ENCODE measurements at regions not wholly inside any gene's neighbourhood (a gene's known extent, or its start where the extent isn't known, plus 50 kb on each side); places are given as distances from the start of the nearest gene placed in this dataset.
A peak's percentile ranks its signal among the peaks of the same experiment; 100 is the strongest.

DNA sequence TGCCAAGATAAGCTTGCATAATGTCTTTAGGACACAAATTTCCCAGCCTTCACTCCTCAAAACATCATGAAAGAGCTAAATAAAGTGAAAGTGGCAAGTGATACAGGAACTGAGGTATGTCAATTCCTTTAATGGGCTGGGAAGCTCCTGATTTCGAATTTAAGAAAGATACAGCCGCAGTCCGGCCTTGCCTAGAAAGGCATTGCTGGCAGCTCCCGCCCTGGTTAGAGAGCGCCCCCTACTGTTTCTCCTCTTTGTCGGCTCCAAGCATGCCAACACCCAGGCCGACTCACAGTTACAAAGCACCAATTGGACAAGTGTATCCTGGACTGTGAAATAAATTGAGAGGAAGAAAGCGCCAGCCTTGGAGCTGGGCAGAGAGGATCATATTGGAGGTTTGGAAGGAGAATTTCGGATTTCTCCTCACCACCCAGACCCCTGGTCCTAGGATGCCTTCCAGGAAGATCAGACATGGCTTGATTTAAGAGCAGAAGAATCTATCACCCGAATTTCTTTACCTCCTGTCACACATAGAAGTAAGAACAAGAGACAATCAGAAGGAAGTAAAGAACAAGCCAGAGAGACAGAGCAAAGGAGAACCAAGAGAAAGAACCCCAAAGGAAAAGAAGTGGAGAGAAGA lies 84.0 kb downstream of the FAM76B start:
- H3K27me3 ChIP-seq (ENCODE audit: low read length): peaks cover 61% of the 10 kb centered on the region
- ChIA-PET CTCF (interaction anchor here (0.6 to 1.4 kb wide), 9 partner anchors 19 to 639 kb away, joined by 3 to 26 read pairs (median 3); no protein-coding TSS in a partner anchor), POLR2A (ENCODE audit: unreplicated experiment) (no interaction called here)
- peak; percentile 87 for DNase-seq
- H3K4me3 ChIP-seq (ENCODE audit: low read length): no peak overlapping the region
- peak; percentile 89 for ATAC-seq
- no peak overlapping the region for H2AFZ ChIP-seq (ENCODE audit: low read length)
- H3K79me2 ChIP-seq (ENCODE audit: low read length): no peaks in the 10 kb centered on the region
- TF ChIP-seq, protein P1, sequence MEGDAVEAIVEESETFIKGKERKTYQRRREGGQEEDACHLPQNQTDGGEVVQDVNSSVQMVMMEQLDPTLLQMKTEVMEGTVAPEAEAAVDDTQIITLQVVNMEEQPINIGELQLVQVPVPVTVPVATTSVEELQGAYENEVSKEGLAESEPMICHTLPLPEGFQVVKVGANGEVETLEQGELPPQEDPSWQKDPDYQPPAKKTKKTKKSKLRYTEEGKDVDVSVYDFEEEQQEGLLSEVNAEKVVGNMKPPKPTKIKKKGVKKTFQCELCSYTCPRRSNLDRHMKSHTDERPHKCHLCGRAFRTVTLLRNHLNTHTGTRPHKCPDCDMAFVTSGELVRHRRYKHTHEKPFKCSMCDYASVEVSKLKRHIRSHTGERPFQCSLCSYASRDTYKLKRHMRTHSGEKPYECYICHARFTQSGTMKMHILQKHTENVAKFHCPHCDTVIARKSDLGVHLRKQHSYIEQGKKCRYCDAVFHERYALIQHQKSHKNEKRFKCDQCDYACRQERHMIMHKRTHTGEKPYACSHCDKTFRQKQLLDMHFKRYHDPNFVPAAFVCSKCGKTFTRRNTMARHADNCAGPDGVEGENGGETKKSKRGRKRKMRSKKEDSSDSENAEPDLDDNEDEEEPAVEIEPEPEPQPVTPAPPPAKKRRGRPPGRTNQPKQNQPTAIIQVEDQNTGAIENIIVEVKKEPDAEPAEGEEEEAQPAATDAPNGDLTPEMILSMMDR (conservative IDR thresholded peaks at IDR 0.05; ENCODE audit: low read depth, low read length): peak; percentile 97
- TF ChIP-seq EZH2 (IDR thresholded peaks at IDR 0.05; ENCODE audit: low read length, unreplicated experiment): no peak
- H4K20me1 ChIP-seq (ENCODE audit: low read length): no peaks in the 10 kb centered on the region
- peak overlapping the region; percentile 20; the same call in 1 of the 2 replicates for H3K4me2 ChIP-seq (ENCODE audit: low read length)
- H3K9me2 ChIP-seq (replicated peaks; ENCODE audit: low read length): no peaks in the 10 kb centered on the region
- no peak overlapping the region for H3K27ac ChIP-seq (ENCODE audit: low read length)
- no peaks in the 10 kb centered on the region for H3K36me3 ChIP-seq (ENCODE audit: low read depth, low read length)
- H3K9me3 ChIP-seq (ENCODE audit: low read length): no peaks in the 10 kb centered on the region
- H3K4me1 ChIP-seq (ENCODE audit: insufficient read depth, low read length): no peaks in the 10 kb centered on the region
- H3F3A ChIP-seq (ENCODE audit: low read length, unreplicated experiment): no peaks in the 10 kb centered on the region
- BruUV-seq (replicated peaks): no TSS peak
- H3K9ac ChIP-seq (ENCODE audit: low read length): no peak overlapping the region
- intact Hi-C loops (cut with micrococcal nuclease): loop anchor here (1.0 kb wide), 1 partner anchor 554 kb away; no protein-coding TSS in a partner anchor

DNA sequence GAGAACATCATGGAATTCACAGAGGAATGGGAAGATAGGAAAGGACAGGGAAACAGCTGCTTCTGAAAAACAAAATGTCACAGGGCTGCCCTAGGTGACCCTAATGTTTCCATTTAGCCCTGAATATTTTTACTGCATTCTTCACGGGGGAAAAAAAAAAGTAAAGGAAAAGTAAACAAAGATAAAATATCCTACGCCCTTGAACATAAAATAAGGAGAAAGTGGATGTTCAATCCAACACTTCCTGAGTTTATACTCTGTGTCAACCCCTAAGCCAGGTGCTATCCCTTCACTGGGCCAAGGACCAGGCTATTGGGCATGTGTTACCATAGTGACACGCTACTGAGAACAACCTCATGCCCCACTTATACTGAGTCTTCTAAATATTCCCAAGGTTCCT lies 84.7 kb downstream of the FAM76B start:
- no peaks in the 10 kb centered on the region for H3K36me3 ChIP-seq (ENCODE audit: low read depth, low read length)
- no peaks in the 10 kb centered on the region for H3K9me2 ChIP-seq (replicated peaks; ENCODE audit: low read length)
- H2AFZ ChIP-seq (ENCODE audit: low read length): no peak overlapping the region
- no peaks in the 10 kb centered on the region for H3K9me3 ChIP-seq (ENCODE audit: low read length)
- no peak for DNase-seq
- no TSS peak for BruUV-seq (replicated peaks)
- ChIA-PET POLR2A (ENCODE audit: unreplicated experiment) (no interaction called here), CTCF (interaction anchor here (0.6 to 1.4 kb wide), 8 partner anchors 18 to 638 kb away, joined by 3 to 26 read pairs (median 4); no protein-coding TSS in a partner anchor)
- H3K4me1 ChIP-seq (ENCODE audit: insufficient read depth, low read length): no peaks in the 10 kb centered on the region
- TF ChIP-seq, protein P1 (conservative IDR thresholded peaks at IDR 0.05; ENCODE audit: low read depth, low read length): no peak
- no peak for TF ChIP-seq EZH2 (IDR thresholded peaks at IDR 0.05; ENCODE audit: low read length, unreplicated experiment)
- TF ChIP-seq EZH2phosphoT487 (IDR thresholded peaks at IDR 0.05; ENCODE audit: borderline replicate concordance, low read length): no peak
- H3K79me2 ChIP-seq (ENCODE audit: low read length): no peaks in the 10 kb centered on the region
- no peaks in the 10 kb centered on the region for H4K20me1 ChIP-seq (ENCODE audit: low read length)
- intact Hi-C loops (cut with micrococcal nuclease): loop anchor here (1.0 kb wide), 1 partner anchor 554 kb away; no protein-coding TSS in a partner anchor
- H3K27me3 ChIP-seq (ENCODE audit: low read length): peaks cover 60% of the 10 kb centered on the region
- no peak for ATAC-seq
- H3K4me3 ChIP-seq (ENCODE audit: low read length): no peak overlapping the region
- no peaks in the 10 kb centered on the region for H3F3A ChIP-seq (ENCODE audit: low read length, unreplicated experiment)
- no peak overlapping the region for H3K4me2 ChIP-seq (ENCODE audit: low read length)
- no peak overlapping the region for H3K9ac ChIP-seq (ENCODE audit: low read length)
- no peak overlapping the region for H3K27ac ChIP-seq (ENCODE audit: low read length)

DNA sequence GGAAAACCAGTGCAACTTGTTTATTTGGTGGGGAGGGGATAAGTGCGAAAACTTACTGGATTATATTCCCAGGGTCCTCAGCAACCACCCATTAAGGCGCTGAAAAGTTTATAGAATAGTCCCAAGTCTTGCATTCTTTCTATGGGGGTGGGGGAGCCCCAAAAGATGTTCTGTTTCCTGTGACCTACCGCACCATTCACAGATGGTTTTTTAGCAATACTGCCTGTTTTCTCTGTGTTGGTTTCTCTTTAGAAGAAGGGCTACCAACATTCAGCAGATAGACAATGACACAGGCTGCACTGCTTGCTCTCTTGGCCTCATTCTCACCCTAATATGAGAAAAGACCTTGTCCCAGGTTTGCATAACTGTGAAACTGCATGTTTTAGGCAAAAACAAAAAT lies 86.5 kb downstream of the FAM76B start:
- H3K36me3 ChIP-seq (ENCODE audit: low read depth, low read length): no peaks in the 10 kb centered on the region
- peaks cover 51% of the 10 kb centered on the region for H3K27me3 ChIP-seq (ENCODE audit: low read length)
- H4K20me1 ChIP-seq (ENCODE audit: low read length): no peaks in the 10 kb centered on the region
- H3K4me2 ChIP-seq (ENCODE audit: low read length): no peak overlapping the region
- ChIA-PET CTCF (no interaction called here), POLR2A (ENCODE audit: unreplicated experiment) (interaction anchor here (0.7 kb wide), 1 partner anchor 471 kb away, joined by 3 read pairs; no protein-coding TSS in a partner anchor)
- H3K27ac ChIP-seq (ENCODE audit: low read length): no peak overlapping the region
- no peaks in the 10 kb centered on the region for H3K79me2 ChIP-seq (ENCODE audit: low read length)
- H3K9ac ChIP-seq (ENCODE audit: low read length): no peak overlapping the region
- H3K9me3 ChIP-seq (ENCODE audit: low read length): no peaks in the 10 kb centered on the region
- no peak for DNase-seq
- no peaks in the 10 kb centered on the region for H3K9me2 ChIP-seq (replicated peaks; ENCODE audit: low read length)
- no TSS peak for BruUV-seq (replicated peaks)
- no peaks in the 10 kb centered on the region for H3K4me1 ChIP-seq (ENCODE audit: insufficient read depth, low read length)
- H3F3A ChIP-seq (ENCODE audit: low read length, unreplicated experiment): no peaks in the 10 kb centered on the region
- H2AFZ ChIP-seq (ENCODE audit: low read length): no peak overlapping the region
- ATAC-seq: no peak
- intact Hi-C loops (cut with micrococcal nuclease): loop anchor here (2.0 kb wide), 1 partner anchor 634 kb away; no protein-coding TSS in a partner anchor
- H3K4me3 ChIP-seq (ENCODE audit: low read length): no peak overlapping the region
- TF ChIP-seq EZH2phosphoT487 (IDR thresholded peaks at IDR 0.05; ENCODE audit: borderline replicate concordance, low read length): no peak
- TF ChIP-seq, protein P1 (conservative IDR thresholded peaks at IDR 0.05; ENCODE audit: low read depth, low read length): no peak
- no peak for TF ChIP-seq EZH2 (IDR thresholded peaks at IDR 0.05; ENCODE audit: low read length, unreplicated experiment)
